ENCODE measurements at regions not wholly inside any gene's neighbourhood (a gene's known extent, or its start where the extent isn't known, plus 50 kb on each side); places are given as distances from the start of the nearest gene placed in this dataset.

GRCh38 chr1:30267046-30267445 is 456.3 kb downstream of the MATN1 start:
- Histone ChIP-seq H3K36me3 (no peaks in the 10 kb centered on the region), H3K4me3 (no peak overlapping the region), H3K27me3 (peaks cover 0 to 29% (median 0%) of the 10 kb centered on the region in 4 donors), H3K27ac (replicated peaks in 1 of 4) (no peak overlapping the region), H3K9me3 (no peaks in the 10 kb centered on the region), H3K4me1 (no peaks in the 10 kb centered on the region)
- no peak for DNase-seq (ENCODE audit: extremely low spot score)
- no peak for TF ChIP-seq CTCF (IDR thresholded peaks at IDR 0.05)
- no peak for TF ChIP-seq EP300 (IDR thresholded peaks at IDR 0.05)
- no peak for TF ChIP-seq POLR2AphosphoS5 (IDR thresholded peaks at IDR 0.05)
- WGBS, result 83% methylated on average over 4 of the region's 4 CpGs
- intact Hi-C loops (cut with DNase I), result no loop called here

- H3K27ac ChIP-seq (replicated peaks in 1 of 4), result no peak overlapping the region
- no peak overlapping the region for H3K4me3 ChIP-seq
- WGBS, result 91% methylated on average over 7 of the region's 15 CpGs
- H3K27me3 ChIP-seq, result peaks cover 0 to 34% (median 0%) of the 10 kb centered on the region in 4 donors
- DNase-seq (ENCODE audit: extremely low spot score), result no peak
- TF ChIP-seq CTCF (IDR thresholded peaks at IDR 0.05), result no peak
- TF ChIP-seq POLR2AphosphoS5 (IDR thresholded peaks at IDR 0.05), result no peak
- no peak for TF ChIP-seq POLR2A (IDR thresholded peaks at IDR 0.05; ENCODE audit: low read depth)
- no peak for TF ChIP-seq EP300 (IDR thresholded peaks at IDR 0.05)
- intact Hi-C loops (cut with DNase I), result no loop called here
- no peaks in the 10 kb centered on the region for H3K36me3 ChIP-seq
- no peaks in the 10 kb centered on the region for H3K4me1 ChIP-seq
- H3K9me3 ChIP-seq, result no peaks in the 10 kb centered on the region
Measured at GRCh38 chr1:30265127-30266070, 458.0 kb downstream of the MATN1 start.

- peaks cover 0 to 36% (median 0%) of the 10 kb centered on the region in 4 donors for H3K27me3 ChIP-seq
- H3K36me3 ChIP-seq, result no peaks in the 10 kb centered on the region
- intact Hi-C loops (cut with DNase I), result no loop called here
- H3K4me1 ChIP-seq, result no peaks in the 10 kb centered on the region
- TF ChIP-seq POLR2AphosphoS5 (IDR thresholded peaks at IDR 0.05), result no peak
- no peak for TF ChIP-seq EP300 (IDR thresholded peaks at IDR 0.05)
- TF ChIP-seq POLR2A (IDR thresholded peaks at IDR 0.05; ENCODE audit: low read depth), result no peak
- no peak for TF ChIP-seq CTCF (IDR thresholded peaks at IDR 0.05)
- H3K9me3 ChIP-seq, result no peaks in the 10 kb centered on the region
- WGBS, result 75% methylated on average over 4 of the region's 4 CpGs
- H3K27ac ChIP-seq (replicated peaks in 1 of 4), result no peak overlapping the region
- no peak overlapping the region for H3K4me3 ChIP-seq
- no peak for DNase-seq (ENCODE audit: extremely low spot score)
Measured at GRCh38 chr1:30264672-30265025, 458.7 kb downstream of the MATN1 start.

- H3K36me3 ChIP-seq, result no peaks in the 10 kb centered on the region
- TF ChIP-seq POLR2A (IDR thresholded peaks at IDR 0.05; ENCODE audit: low read depth) (no peak), EP300 (IDR thresholded peaks at IDR 0.05) (no peak), POLR2AphosphoS5 (IDR thresholded peaks at IDR 0.05) (no peak), CTCF (IDR thresholded peaks at IDR 0.05) (no peak)
- no peaks in the 10 kb centered on the region for H3K9me3 ChIP-seq
- WGBS, result 80% methylated on average over 5 of the region's 9 CpGs
- DNase-seq (ENCODE audit: extremely low spot score), result no peak
- intact Hi-C loops (cut with DNase I), result no loop called here
- H3K4me3 ChIP-seq, result no peak overlapping the region
- H3K27me3 ChIP-seq, result peaks cover 0 to 42% (median 0%) of the 10 kb centered on the region in 4 donors
- H3K4me1 ChIP-seq, result no peaks in the 10 kb centered on the region
- no peak overlapping the region for H3K27ac ChIP-seq (replicated peaks in 1 of 4)
Measured at GRCh38 chr1:30263888-30264671, 459.3 kb downstream of the MATN1 start.

Data from esophagus muscularis mucosa (tissue), 4 donors.